ENCODE measurements at regions not wholly inside any gene's neighbourhood (a gene's known extent, or its start where the extent isn't known, plus 50 kb on each side); places are given as distances from the start of the nearest gene placed in this dataset.

- TF ChIP-seq, protein P1, sequence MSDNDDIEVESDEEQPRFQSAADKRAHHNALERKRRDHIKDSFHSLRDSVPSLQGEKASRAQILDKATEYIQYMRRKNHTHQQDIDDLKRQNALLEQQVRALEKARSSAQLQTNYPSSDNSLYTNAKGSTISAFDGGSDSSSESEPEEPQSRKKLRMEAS (IDR thresholded peaks at IDR 0.05), result no peak
- TF ChIP-seq FOXM1 (IDR thresholded peaks at IDR 0.05; ENCODE audit: borderline replicate concordance, low read depth) (no peak), EP300 (IDR thresholded peaks at IDR 0.05; ENCODE audit: borderline replicate concordance) (no peak), RAD21 (IDR thresholded peaks at IDR 0.05; ENCODE audit: low read depth) (no peak), TAF1 (IDR thresholded peaks at IDR 0.05; ENCODE audit: low read depth) (no peak), TEAD4 (IDR thresholded peaks at IDR 0.05) (no peak), EGR1 (IDR thresholded peaks at IDR 0.05) (no peak), YY1 (IDR thresholded peaks at IDR 0.05; ENCODE audit: low read depth) (no peak), ZBTB7A (IDR thresholded peaks at IDR 0.05; ENCODE audit: low read depth) (no peak), CEBPB (IDR thresholded peaks at IDR 0.05) (no peak), CREB1 (IDR thresholded peaks at IDR 0.05; ENCODE audit: low read depth) (no peak), NFIC (IDR thresholded peaks at IDR 0.05) (no peak)
- TF ChIP-seq, protein P2, sequence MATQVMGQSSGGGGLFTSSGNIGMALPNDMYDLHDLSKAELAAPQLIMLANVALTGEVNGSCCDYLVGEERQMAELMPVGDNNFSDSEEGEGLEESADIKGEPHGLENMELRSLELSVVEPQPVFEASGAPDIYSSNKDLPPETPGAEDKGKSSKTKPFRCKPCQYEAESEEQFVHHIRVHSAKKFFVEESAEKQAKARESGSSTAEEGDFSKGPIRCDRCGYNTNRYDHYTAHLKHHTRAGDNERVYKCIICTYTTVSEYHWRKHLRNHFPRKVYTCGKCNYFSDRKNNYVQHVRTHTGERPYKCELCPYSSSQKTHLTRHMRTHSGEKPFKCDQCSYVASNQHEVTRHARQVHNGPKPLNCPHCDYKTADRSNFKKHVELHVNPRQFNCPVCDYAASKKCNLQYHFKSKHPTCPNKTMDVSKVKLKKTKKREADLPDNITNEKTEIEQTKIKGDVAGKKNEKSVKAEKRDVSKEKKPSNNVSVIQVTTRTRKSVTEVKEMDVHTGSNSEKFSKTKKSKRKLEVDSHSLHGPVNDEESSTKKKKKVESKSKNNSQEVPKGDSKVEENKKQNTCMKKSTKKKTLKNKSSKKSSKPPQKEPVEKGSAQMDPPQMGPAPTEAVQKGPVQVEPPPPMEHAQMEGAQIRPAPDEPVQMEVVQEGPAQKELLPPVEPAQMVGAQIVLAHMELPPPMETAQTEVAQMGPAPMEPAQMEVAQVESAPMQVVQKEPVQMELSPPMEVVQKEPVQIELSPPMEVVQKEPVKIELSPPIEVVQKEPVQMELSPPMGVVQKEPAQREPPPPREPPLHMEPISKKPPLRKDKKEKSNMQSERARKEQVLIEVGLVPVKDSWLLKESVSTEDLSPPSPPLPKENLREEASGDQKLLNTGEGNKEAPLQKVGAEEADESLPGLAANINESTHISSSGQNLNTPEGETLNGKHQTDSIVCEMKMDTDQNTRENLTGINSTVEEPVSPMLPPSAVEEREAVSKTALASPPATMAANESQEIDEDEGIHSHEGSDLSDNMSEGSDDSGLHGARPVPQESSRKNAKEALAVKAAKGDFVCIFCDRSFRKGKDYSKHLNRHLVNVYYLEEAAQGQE (IDR thresholded peaks at IDR 0.05; ENCODE audit: low read depth), result no peak
These were observed 85.8 kb downstream of the CD164 start for GRCh38 chr6:109296452-109296851.
